HG02571 (cell line): ENCODE measurements at regions not wholly inside any gene's neighbourhood (a gene's known extent, or its start where the extent isn't known, plus 50 kb on each side); places are given as distances from the start of the nearest gene placed in this dataset.
"Not testable (repeated sequence)": the region's sequence is repeated elsewhere in the genome, so short reads cannot be mapped to it uniquely, and the experiment has no call there.

Source experiments
- ATAC-seq: cut with Tn5 transposase; IDR thresholded peaks from one replicate; pipeline ENCODE4 v1.9.1; 2021; ENCODE audit warnings: mild to moderate bottlenecking, moderate library complexity; ENCODE audit not compliant: unreplicated experiment

GRCh38 chr10:33102071-33102470, 144.0 kb upstream of the ITGB1 start:
- no peak for ATAC-seq

DNA sequence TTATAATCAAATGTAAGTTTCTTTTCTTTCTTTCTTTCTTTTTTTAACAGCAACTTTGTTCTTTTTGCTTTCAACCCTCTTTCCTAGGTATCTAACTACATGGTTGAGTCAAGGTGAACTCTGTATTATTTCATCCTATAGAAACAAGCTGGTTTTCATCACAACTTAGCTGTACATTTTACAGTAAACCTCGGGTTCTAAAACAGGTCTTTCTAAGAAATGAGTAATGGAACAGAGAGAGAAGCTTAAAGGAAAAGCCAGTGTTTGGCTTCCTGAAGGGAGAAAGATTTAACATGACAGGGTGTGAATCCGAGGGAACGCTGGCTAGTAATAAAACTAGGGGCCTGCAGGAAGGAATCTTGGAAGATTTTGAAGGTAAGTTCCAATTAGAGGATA, 143.4 kb upstream of the ITGB1 start:
- no peak for ATAC-seq

DNA sequence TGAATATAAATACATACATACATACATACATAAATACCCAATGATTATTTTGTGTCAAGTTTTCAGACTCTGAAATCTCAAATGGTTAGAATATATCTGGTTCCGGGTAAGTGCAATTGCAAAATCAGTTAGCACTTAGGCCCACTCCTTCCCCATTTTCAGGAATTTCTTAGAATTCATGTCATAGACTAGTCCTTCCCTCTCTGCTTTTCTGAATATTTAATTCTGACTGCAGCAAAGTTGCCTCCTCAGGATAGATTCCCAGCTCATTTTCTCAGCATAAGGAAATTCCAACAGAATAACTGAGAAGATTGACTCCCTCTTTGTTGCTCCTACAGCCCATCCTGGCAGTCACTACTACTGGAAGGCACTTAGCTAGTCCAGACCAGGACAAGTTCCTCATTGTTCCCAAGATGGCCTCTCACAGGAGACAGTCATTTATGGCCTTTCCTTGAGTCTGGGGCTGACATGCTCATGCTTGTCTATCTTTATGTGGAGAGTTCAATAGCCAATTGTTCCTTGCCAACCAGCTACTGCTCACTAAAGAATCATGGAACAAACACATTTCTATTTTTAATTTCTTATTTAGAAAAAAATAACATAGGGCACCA, 142.9 kb upstream of the ITGB1 start:
- no peak for ATAC-seq

- ATAC-seq = no peak
Observed at GRCh38 chr10:33099748-33100147, 141.7 kb upstream of the ITGB1 start.

GRCh38 chr10:33098951-33099663, 141.1 kb upstream of the ITGB1 start:
- no peak for ATAC-seq

GRCh38 chr10:33095867-33096815, 138.1 kb upstream of the ITGB1 start:
- peak; percentile 81 for ATAC-seq

DNA sequence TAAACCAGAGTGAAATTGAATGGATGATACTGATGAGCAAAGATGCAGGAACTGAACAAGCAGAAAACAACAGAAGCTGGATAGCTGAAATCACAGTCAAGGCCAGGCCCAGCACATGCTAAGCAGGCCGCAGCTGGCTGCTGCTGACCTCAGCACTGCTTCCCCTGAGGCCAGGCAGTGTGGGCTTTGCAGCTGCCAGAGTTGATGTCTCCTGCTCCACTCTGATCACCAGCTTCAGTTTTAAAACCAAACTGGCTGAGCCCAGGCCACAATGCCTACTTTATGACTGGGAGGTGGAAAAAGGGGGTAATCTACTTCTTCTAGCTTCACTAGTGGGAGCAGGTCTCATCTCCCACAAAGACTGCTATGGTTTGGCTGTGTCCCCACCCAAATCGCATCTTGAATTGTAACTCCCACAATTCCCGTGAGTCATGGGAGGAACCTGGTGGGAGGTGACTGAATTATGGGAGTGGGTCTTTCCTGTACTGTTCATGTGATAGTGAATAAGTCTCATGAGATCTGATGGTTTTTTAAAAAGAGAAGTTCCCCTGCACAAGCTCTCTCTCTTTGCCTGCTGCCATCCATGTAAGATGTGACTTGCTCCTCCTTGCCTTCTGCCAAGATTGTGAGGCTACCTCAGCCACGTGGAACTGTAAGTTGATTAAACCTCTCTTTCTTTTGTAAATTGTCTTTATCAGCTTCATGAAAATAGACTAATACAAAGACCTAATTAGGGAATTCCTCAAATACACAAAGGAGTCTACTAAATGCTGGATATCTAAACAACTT, 136.4 kb upstream of the ITGB1 start:
- no peak for ATAC-seq

GRCh38 chr10:33093362-33093761, 135.3 kb upstream of the ITGB1 start:
- no peak for ATAC-seq

DNA sequence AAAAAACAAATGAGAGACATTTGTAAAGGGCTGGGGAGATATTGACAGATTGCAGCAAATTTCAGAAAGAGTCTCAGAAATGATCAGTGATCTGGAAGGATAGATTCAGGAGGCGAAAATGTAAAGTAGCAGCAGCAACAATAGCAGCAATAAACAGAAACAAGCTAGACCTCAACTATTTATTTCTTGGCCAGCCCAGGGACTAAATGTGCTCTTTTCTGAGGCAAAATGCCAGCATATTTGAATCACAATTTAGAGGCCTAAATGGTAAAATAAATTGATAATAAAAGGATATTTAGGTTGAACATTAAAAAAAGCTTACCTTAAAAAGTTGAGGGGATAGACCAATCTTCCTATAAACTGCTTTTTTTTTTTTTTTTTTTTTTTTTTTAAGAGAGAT, 134.6 kb upstream of the ITGB1 start:
- no peak for ATAC-seq

DNA sequence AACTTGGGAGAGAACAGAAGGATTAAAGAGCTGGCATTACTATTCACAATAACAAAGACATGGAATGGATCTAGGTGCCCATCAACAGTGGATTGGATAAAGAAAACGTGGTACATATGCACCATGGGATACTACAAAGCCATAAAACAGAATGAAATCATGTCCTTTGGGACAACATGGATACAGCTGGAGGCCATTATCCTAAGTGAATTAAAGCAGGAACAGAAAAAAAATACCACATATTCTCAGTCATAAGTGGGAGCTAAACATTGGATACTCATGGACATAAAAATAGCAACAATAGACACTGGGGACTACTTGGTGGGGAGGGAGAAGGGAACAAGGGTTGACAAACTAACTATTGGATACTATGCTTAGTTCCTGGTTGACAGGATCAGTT, 133.2 kb upstream of the ITGB1 start:
- ATAC-seq = no peak

DNA sequence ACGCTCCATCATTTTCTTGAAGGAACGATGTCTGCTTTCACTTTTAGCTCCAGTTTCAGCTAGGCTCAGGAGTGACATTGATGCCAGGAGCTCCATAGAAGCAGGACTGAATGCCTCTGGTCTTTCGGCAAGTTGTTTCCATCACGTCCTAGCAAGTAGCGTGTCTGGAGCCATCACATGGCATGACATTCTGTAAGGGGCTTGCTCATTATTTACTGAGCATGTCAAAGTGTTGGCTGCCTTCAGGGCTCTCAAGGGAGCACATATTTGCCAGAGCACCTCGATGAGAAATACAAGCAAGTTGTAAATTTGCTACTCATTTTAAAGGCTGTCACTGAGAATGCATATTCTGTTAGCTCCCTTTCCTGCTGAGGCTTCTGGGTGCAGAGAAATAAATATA, 131.0 kb upstream of the ITGB1 start:
- no peak for ATAC-seq

GRCh38 chr10:33087922-33088321, 129.9 kb upstream of the ITGB1 start:
- ATAC-seq = no peak

- no peak for ATAC-seq
Observed at GRCh38 chr10:33087152-33087551, 129.1 kb upstream of the ITGB1 start.

- ATAC-seq = no peak
Observed at GRCh38 chr10:33086100-33086499, 128.1 kb upstream of the ITGB1 start.

DNA sequence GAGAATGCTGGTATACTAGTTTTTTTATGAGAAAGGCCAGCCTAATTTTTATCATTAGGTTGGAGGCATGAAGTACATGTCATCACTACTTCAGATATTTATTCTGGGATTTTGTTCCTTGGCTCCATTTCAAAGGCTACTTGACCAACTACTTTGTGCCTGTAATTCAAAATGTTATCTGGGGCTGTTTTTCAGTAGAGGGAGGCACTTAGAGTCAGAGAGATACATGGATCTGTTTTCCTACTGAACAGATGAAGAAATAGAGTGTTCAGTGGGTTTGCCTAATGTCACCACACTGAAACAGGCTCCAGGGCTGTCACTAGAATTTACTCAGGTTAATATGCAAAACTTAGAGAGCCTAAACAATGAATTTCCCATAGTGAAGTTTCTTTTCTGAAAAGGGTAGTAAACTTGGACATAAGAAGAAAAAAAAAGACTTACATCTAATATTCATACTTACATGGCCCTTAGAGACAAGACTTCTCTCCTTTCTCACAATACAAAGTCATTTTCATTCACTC, 127.3 kb upstream of the ITGB1 start:
- ATAC-seq = no peak

- no peak for ATAC-seq
Observed at GRCh38 chr10:33084453-33084852, 126.4 kb upstream of the ITGB1 start.

- no peak for ATAC-seq
Observed at GRCh38 chr10:33082373-33082895, 124.4 kb upstream of the ITGB1 start.

- ATAC-seq = not testable (repeated sequence)
Observed at GRCh38 chr10:33080467-33080866, 122.4 kb upstream of the ITGB1 start.

DNA sequence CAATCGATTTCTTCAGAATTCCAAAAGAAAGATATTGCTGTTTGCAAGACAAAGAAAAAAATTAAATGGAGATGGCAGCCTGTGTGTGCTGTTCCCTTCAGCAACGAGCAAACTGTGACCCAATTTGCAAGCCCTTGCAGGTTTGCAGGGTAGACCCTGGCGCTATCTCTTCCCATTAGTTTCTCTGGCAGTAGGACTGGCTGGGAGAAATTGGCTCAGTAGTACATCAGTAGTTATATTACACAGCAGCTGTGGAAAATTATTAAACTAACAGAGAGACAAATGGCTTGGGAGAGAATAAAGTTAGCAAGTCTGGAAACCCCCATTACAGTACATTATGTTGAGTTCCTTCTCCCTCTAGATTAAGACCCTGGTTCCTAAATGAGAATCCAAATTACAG, 116.4 kb upstream of the ITGB1 start:
- no peak for ATAC-seq

- no peak for ATAC-seq
Observed at GRCh38 chr10:33073641-33074415, 115.8 kb upstream of the ITGB1 start.
